ENCODE measurements at regions not wholly inside any gene's neighbourhood (a gene's known extent, or its start where the extent isn't known, plus 50 kb on each side); places are given as distances from the start of the nearest gene placed in this dataset.

- TF ChIP-seq CTCF (IDR thresholded peaks at IDR 0.05) (no peak), ZFX (IDR thresholded peaks at IDR 0.05; ENCODE audit: borderline replicate concordance) (no peak)
- no peak overlapping the region for H3K27ac ChIP-seq
Observed at GRCh38 chr6:149196091-149196490, 121.4 kb upstream of the TAB2 start.

- TF ChIP-seq CTCF (IDR thresholded peaks at IDR 0.05) (no peak), ZFX (IDR thresholded peaks at IDR 0.05; ENCODE audit: borderline replicate concordance) (no peak)
- H3K27ac ChIP-seq, result no peak overlapping the region
Observed at GRCh38 chr6:149197482-149197881, 120.0 kb upstream of the TAB2 start.

GRCh38 chr6:149198265-149198664 is 119.2 kb upstream of the TAB2 start:
- TF ChIP-seq ZFX (IDR thresholded peaks at IDR 0.05; ENCODE audit: borderline replicate concordance) (no peak), CTCF (IDR thresholded peaks at IDR 0.05) (no peak)
- no peak overlapping the region for H3K27ac ChIP-seq

- H3K27ac ChIP-seq, result no peak overlapping the region
- no peak for TF ChIP-seq CTCF (IDR thresholded peaks at IDR 0.05)
- no peak for TF ChIP-seq ZFX (IDR thresholded peaks at IDR 0.05; ENCODE audit: borderline replicate concordance)
Observed at GRCh38 chr6:149200282-149200945, 117.1 kb upstream of the TAB2 start.

- TF ChIP-seq ZFX (IDR thresholded peaks at IDR 0.05; ENCODE audit: borderline replicate concordance), result no peak
- no peak for TF ChIP-seq CTCF (IDR thresholded peaks at IDR 0.05)
- no peak overlapping the region for H3K27ac ChIP-seq
Observed at GRCh38 chr6:149201068-149201655, 116.3 kb upstream of the TAB2 start.

GRCh38 chr6:149202100-149202499 is 115.4 kb upstream of the TAB2 start:
- no peak overlapping the region for H3K27ac ChIP-seq
- TF ChIP-seq ZFX (IDR thresholded peaks at IDR 0.05; ENCODE audit: borderline replicate concordance) (no peak), CTCF (IDR thresholded peaks at IDR 0.05) (no peak)

- no peak overlapping the region for H3K27ac ChIP-seq
- TF ChIP-seq CTCF (IDR thresholded peaks at IDR 0.05) (no peak), ZFX (IDR thresholded peaks at IDR 0.05; ENCODE audit: borderline replicate concordance) (no peak)
Observed at GRCh38 chr6:149202952-149203351, 114.6 kb upstream of the TAB2 start.
